HuH-7.5 (cell line): ENCODE measurements at regions not wholly inside any gene's neighbourhood (a gene's known extent, or its start where the extent isn't known, plus 50 kb on each side); places are given as distances from the start of the nearest gene placed in this dataset.
"Not testable (repeated sequence)": the region's sequence is repeated elsewhere in the genome, so short reads cannot be mapped to it uniquely, and the experiment has no call there.

Source experiments
- DNase-seq: peaks from one replicate; pipeline ENCODE4 v3.0.0; 2011; ENCODE audit warnings: low spot score

GRCh38 chr5:15021266-15022046 lies 149.9 kb upstream of the ANKH start:
- no peak for DNase-seq

- DNase-seq: no peak
Observed at GRCh38 chr5:15020736-15021135, 149.2 kb upstream of the ANKH start.

GRCh38 chr5:15014809-15015208 lies 143.2 kb upstream of the ANKH start:
- DNase-seq: peak; percentile 11

- DNase-seq: peak; percentile 31
Observed at GRCh38 chr5:15013654-15014463, 142.3 kb upstream of the ANKH start.

- no peak for DNase-seq
Observed at GRCh38 chr5:15012061-15012460, 140.5 kb upstream of the ANKH start.

GRCh38 chr5:15010936-15011335 lies 139.4 kb upstream of the ANKH start:
- DNase-seq: no peak

GRCh38 chr5:15009420-15009819 lies 137.8 kb upstream of the ANKH start:
- DNase-seq: peak; percentile 15

- no peak for DNase-seq
Observed at GRCh38 chr5:15008921-15009320, 137.3 kb upstream of the ANKH start.

GRCh38 chr5:15008476-15008875 lies 136.9 kb upstream of the ANKH start:
- peak; percentile 50 for DNase-seq

GRCh38 chr5:15007646-15008045 lies 136.1 kb upstream of the ANKH start:
- DNase-seq: no peak

GRCh38 chr5:15004506-15004905 lies 132.9 kb upstream of the ANKH start:
- DNase-seq: no peak

GRCh38 chr5:15003511-15003920 lies 131.9 kb upstream of the ANKH start:
- DNase-seq: peak; percentile 64

GRCh38 chr5:15002791-15003190 lies 131.2 kb upstream of the ANKH start:
- DNase-seq: no peak

- DNase-seq: no peak
Observed at GRCh38 chr5:15002173-15002572, 130.6 kb upstream of the ANKH start.

- no peak for DNase-seq
Observed at GRCh38 chr5:15001517-15001916, 129.9 kb upstream of the ANKH start.

GRCh38 chr5:14998491-14998890 lies 126.9 kb upstream of the ANKH start:
- no peak for DNase-seq

- no peak for DNase-seq
Observed at GRCh38 chr5:14996997-14997396, 125.4 kb upstream of the ANKH start.

- no peak for DNase-seq
Observed at GRCh38 chr5:14995229-14995628, 123.7 kb upstream of the ANKH start.

- DNase-seq: not testable (repeated sequence)
Observed at GRCh38 chr5:14993459-14994133, 122.0 kb upstream of the ANKH start.

- not testable (repeated sequence) for DNase-seq
Observed at GRCh38 chr5:14992751-14993458, 121.3 kb upstream of the ANKH start.

- DNase-seq: no peak
Observed at GRCh38 chr5:14988223-14988622, 116.6 kb upstream of the ANKH start.

GRCh38 chr5:14986413-14986812 lies 114.8 kb upstream of the ANKH start:
- DNase-seq: no peak
